ENCODE measurements at regions not wholly inside any gene's neighbourhood (a gene's known extent, or its start where the extent isn't known, plus 50 kb on each side); places are given as distances from the start of the nearest gene placed in this dataset.

- TF ChIP-seq, protein P1, sequence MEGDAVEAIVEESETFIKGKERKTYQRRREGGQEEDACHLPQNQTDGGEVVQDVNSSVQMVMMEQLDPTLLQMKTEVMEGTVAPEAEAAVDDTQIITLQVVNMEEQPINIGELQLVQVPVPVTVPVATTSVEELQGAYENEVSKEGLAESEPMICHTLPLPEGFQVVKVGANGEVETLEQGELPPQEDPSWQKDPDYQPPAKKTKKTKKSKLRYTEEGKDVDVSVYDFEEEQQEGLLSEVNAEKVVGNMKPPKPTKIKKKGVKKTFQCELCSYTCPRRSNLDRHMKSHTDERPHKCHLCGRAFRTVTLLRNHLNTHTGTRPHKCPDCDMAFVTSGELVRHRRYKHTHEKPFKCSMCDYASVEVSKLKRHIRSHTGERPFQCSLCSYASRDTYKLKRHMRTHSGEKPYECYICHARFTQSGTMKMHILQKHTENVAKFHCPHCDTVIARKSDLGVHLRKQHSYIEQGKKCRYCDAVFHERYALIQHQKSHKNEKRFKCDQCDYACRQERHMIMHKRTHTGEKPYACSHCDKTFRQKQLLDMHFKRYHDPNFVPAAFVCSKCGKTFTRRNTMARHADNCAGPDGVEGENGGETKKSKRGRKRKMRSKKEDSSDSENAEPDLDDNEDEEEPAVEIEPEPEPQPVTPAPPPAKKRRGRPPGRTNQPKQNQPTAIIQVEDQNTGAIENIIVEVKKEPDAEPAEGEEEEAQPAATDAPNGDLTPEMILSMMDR (IDR thresholded peaks at IDR 0.05): no peak
- TF ChIP-seq POLR2A (IDR thresholded peaks at IDR 0.05): no peak
These were observed 174.7 kb downstream of the CD47 start for GRCh38 chr3:107916171-107916570.

Data from esophagus squamous epithelium (tissue), 4 donors.